ENCODE measurements at regions not wholly inside any gene's neighbourhood (a gene's known extent, or its start where the extent isn't known, plus 50 kb on each side); places are given as distances from the start of the nearest gene placed in this dataset.

GRCh38 chr22:46051646-46052045, 74.7 kb upstream of the WNT7B start:
- Histone ChIP-seq H4K20me1 (replicated peaks; ENCODE audit: insufficient read depth) (no peaks in the 10 kb centered on the region), H3K27ac (ENCODE audit: low read depth) (no peak overlapping the region), H2AFZ (no peak overlapping the region), H3K27me3 (ENCODE audit: insufficient read depth) (peaks cover 2% of the 10 kb centered on the region), H3K4me1 (ENCODE audit: insufficient read depth) (no peaks in the 10 kb centered on the region; the same call in 1 of the 2 replicates), H3K79me2 (replicated peaks; ENCODE audit: insufficient read depth) (no peaks in the 10 kb centered on the region), H3F3A (replicated peaks; ENCODE audit: low read depth) (0 out of 2 replicates have a peak, but pooled peaks cover 3% of the 10 kb centered on the region), H3K4me2 (no peak overlapping the region), H3K36me3 (ENCODE audit: insufficient read depth) (no peaks in the 10 kb centered on the region), H3K9me2 (ENCODE audit: insufficient read depth) (no peaks in the 10 kb centered on the region), H3K4me3 (no peak overlapping the region)
- Mint-ChIP-seq H3K4me3 (no peak overlapping the region), H3K36me3 (ENCODE audit: low read depth) (no peaks in the 10 kb centered on the region), H3K27ac (no peak overlapping the region), H3K4me1 (peaks cover 6% of the 10 kb centered on the region), H3K9me3 (no peaks in the 10 kb centered on the region; the same call in 2 of the 3 replicates), H3K27me3 (ENCODE audit: insufficient read depth, low read depth, poor library complexity) (peaks cover 11% of the 10 kb centered on the region)
- TF ChIP-seq ZNF331 (CRISPR knock-in tag; IDR thresholded peaks at IDR 0.05; ENCODE audit: low read depth) (no peak), EZH2phosphoT487 (IDR thresholded peaks at IDR 0.05; ENCODE audit: unreplicated experiment) (no peak), REST (IDR thresholded peaks at IDR 0.05; ENCODE audit: unreplicated experiment) (no peak), NANOG (IDR thresholded peaks at IDR 0.05; ENCODE audit: borderline replicate concordance) (no peak), ZNF462 (CRISPR knock-in tag; IDR thresholded peaks at IDR 0.05) (no peak), EZH2 (IDR thresholded peaks at IDR 0.05; ENCODE audit: low read depth, unreplicated experiment) (no peak), CREB1 (CRISPR knock-in tag; IDR thresholded peaks at IDR 0.05; ENCODE audit: low read depth) (no peak), CTCF (conservative IDR thresholded peaks at IDR 0.05; ENCODE audit: low read depth in 2 of 2) (no peak), STAT1 (IDR thresholded peaks at IDR 0.05; ENCODE audit: unreplicated experiment) (no peak), POLR2AphosphoS5 (IDR thresholded peaks at IDR 0.05; ENCODE audit: low read depth) (no peak), ZNF114 (CRISPR knock-in tag; IDR thresholded peaks at IDR 0.05) (no peak), JUNB (IDR thresholded peaks at IDR 0.05; ENCODE audit: unreplicated experiment) (no peak), ETS1 (IDR thresholded peaks at IDR 0.05) (no peak)
- DNase-seq (ENCODE audit: low spot score) (no peak), ATAC-seq (no peak)

All from GM23338 (cell line).